GM12872 (cell line): ENCODE measurements at regions not wholly inside any gene's neighbourhood (a gene's known extent, or its start where the extent isn't known, plus 50 kb on each side); places are given as distances from the start of the nearest gene placed in this dataset.

Experiments
- CTCF ChIP-seq: IDR thresholded peaks from 3 replicates; pipeline ENCODE4 v1.5.1; 2011; ENCODE audit warnings: low read depth, mild to moderate bottlenecking, low read length, moderate library complexity; ENCODE audit not compliant: insufficient read depth

GRCh38 chr12:42769455-42769854 is 179.9 kb upstream of the PRICKLE1 start:
- no peak for TF ChIP-seq CTCF

- TF ChIP-seq CTCF: no peak
These were observed 178.5 kb upstream of the PRICKLE1 start for GRCh38 chr12:42767998-42768397.

- TF ChIP-seq CTCF: no peak
These were observed 177.9 kb upstream of the PRICKLE1 start for GRCh38 chr12:42767326-42767954.

- TF ChIP-seq CTCF: no peak
These were observed 177.2 kb upstream of the PRICKLE1 start for GRCh38 chr12:42766754-42767153.

- TF ChIP-seq CTCF: no peak
These were observed 176.5 kb upstream of the PRICKLE1 start for GRCh38 chr12:42766026-42766425.

- no peak for TF ChIP-seq CTCF
These were observed 174.1 kb upstream of the PRICKLE1 start for GRCh38 chr12:42763682-42764081.

GRCh38 chr12:42762395-42762925 is 172.9 kb upstream of the PRICKLE1 start:
- TF ChIP-seq CTCF: no peak
